Gastroesophageal sphincter (tissue), 3 donors: ENCODE measurements at regions not wholly inside any gene's neighbourhood (a gene's known extent, or its start where the extent isn't known, plus 50 kb on each side); places are given as distances from the start of the nearest gene placed in this dataset.

Source experiments
- CTCF ChIP-seq, 4 experiments: fragments of 200-600 bp in 2 of 4; fragments of 450-650 bp in 2 of 4; sonication (generic) in 1 of 4; IDR thresholded peaks; one replicate each; pipeline ENCODE4 v1.5.1; 2017 to 2019; ENCODE audit warnings: antibody characterized with exemption in 4 of 4, mild to moderate bottlenecking in 2 of 4, moderate library complexity in 2 of 4
- EP300 ChIP-seq: sonication (generic); formaldehyde crosslinking; IDR thresholded peaks from one replicate; pipeline ENCODE4 v1.6.1; 2017; ENCODE audit warnings: antibody characterized with exemption, mild to moderate bottlenecking
- POLR2A ChIP-seq, 2 donors: fragments of 450-650 bp; IDR thresholded peaks; one replicate each; pipeline ENCODE4 v1.6.1; 2017; ENCODE audit warnings: antibody characterized with exemption in 2 of 2, mild to moderate bottlenecking in 2 of 2, moderate library complexity in 1 of 2

GRCh38 chr22:48639896-48640748, 1187.6 kb downstream of the BRD1 start:
- TF ChIP-seq CTCF (IDR thresholded peaks at IDR 0.05) (no peak), POLR2A (IDR thresholded peaks at IDR 0.05) (no peak), EP300 (no peak)
